HUES48 (cell line): ENCODE measurements at regions not wholly inside any gene's neighbourhood (a gene's known extent, or its start where the extent isn't known, plus 50 kb on each side); places are given as distances from the start of the nearest gene placed in this dataset.

ENCODE experiments used
- H3K27ac ChIP-seq: one replicate; pipeline ENCODE4 v1.7.0; 2013; ENCODE audit warnings: low read depth, low read length, inconsistent platforms
- H3K27me3 ChIP-seq: 2 replicates; pipeline ENCODE4 v1.6.1; 2013; ENCODE audit warnings: mild to moderate bottlenecking, low read length; ENCODE audit not compliant: control insufficient read depth, insufficient read depth
- H3K36me3 ChIP-seq: 2 replicates; pipeline ENCODE4 v1.6.1; 2013; ENCODE audit warnings: low read length; ENCODE audit not compliant: control insufficient read depth, insufficient read depth
- H3K4me1 ChIP-seq: 2 replicates; pipeline ENCODE4 v1.6.1; 2013; ENCODE audit warnings: mild to moderate bottlenecking, low read length; ENCODE audit not compliant: control insufficient read depth, insufficient read depth
- H3K4me3 ChIP-seq: 2 replicates; pipeline ENCODE4 v1.5.1; 2013; ENCODE audit warnings: mild to moderate bottlenecking, low read depth, low read length
- H3K9ac ChIP-seq: 2 replicates; pipeline ENCODE4 v1.6.1; 2013; ENCODE audit warnings: mild to moderate bottlenecking, low read depth, low read length, moderate library complexity
- H3K9me3 ChIP-seq: 2 replicates; pipeline ENCODE4 v1.6.1; 2013; ENCODE audit warnings: low read length; ENCODE audit not compliant: control insufficient read depth, insufficient read depth

- H3K9me3 ChIP-seq: no peaks in the 10 kb centered on the region
- no peak overlapping the region for H3K4me3 ChIP-seq
- peaks cover 12% of the 10 kb centered on the region for H3K4me1 ChIP-seq
- no peaks in the 10 kb centered on the region for H3K27me3 ChIP-seq
- H3K9ac ChIP-seq: no peak overlapping the region
- no peak overlapping the region for H3K27ac ChIP-seq
- no peaks in the 10 kb centered on the region for H3K36me3 ChIP-seq
Measured at GRCh38 chr20:57867181-57867803, 157.5 kb upstream of the PMEPA1 start.

- no peaks in the 10 kb centered on the region for H3K9me3 ChIP-seq
- no peaks in the 10 kb centered on the region for H3K36me3 ChIP-seq
- no peak overlapping the region for H3K9ac ChIP-seq
- no peak overlapping the region for H3K27ac ChIP-seq
- no peak overlapping the region for H3K4me3 ChIP-seq
- H3K27me3 ChIP-seq: no peaks in the 10 kb centered on the region
- peaks cover 12% of the 10 kb centered on the region for H3K4me1 ChIP-seq
Measured at GRCh38 chr20:57866250-57867106, 156.7 kb upstream of the PMEPA1 start.

GRCh38 chr20:57865266-57865665, 155.5 kb upstream of the PMEPA1 start:
- Histone ChIP-seq H3K27me3 (no peaks in the 10 kb centered on the region), H3K4me1 (peaks cover 12% of the 10 kb centered on the region), H3K9ac (no peak overlapping the region), H3K4me3 (no peak overlapping the region), H3K36me3 (no peaks in the 10 kb centered on the region), H3K27ac (no peak overlapping the region), H3K9me3 (no peaks in the 10 kb centered on the region)

- Histone ChIP-seq H3K4me3 (no peak overlapping the region), H3K4me1 (no peaks in the 10 kb centered on the region), H3K9ac (no peak overlapping the region), H3K36me3 (no peaks in the 10 kb centered on the region), H3K9me3 (no peaks in the 10 kb centered on the region), H3K27ac (no peak overlapping the region), H3K27me3 (no peaks in the 10 kb centered on the region)
Measured at GRCh38 chr20:57860576-57860975, 150.8 kb upstream of the PMEPA1 start.

GRCh38 chr20:57857969-57858368, 148.2 kb upstream of the PMEPA1 start:
- no peak overlapping the region for H3K9ac ChIP-seq
- no peaks in the 10 kb centered on the region for H3K27me3 ChIP-seq

GRCh38 chr20:57857118-57857517, 147.3 kb upstream of the PMEPA1 start:
- no peaks in the 10 kb centered on the region for H3K27me3 ChIP-seq
- H3K36me3 ChIP-seq: no peaks in the 10 kb centered on the region
- no peaks in the 10 kb centered on the region for H3K9me3 ChIP-seq
- H3K4me1 ChIP-seq: no peaks in the 10 kb centered on the region
- no peak overlapping the region for H3K4me3 ChIP-seq
- H3K27ac ChIP-seq: no peak overlapping the region
- H3K9ac ChIP-seq: no peak overlapping the region

More at GRCh38 chr20:57857969-57858368, 148.2 kb upstream of the PMEPA1 start:
- no peaks in the 10 kb centered on the region for H3K4me1 ChIP-seq
- H3K27ac ChIP-seq: no peak overlapping the region
- no peak overlapping the region for H3K4me3 ChIP-seq
- no peaks in the 10 kb centered on the region for H3K36me3 ChIP-seq
- no peaks in the 10 kb centered on the region for H3K9me3 ChIP-seq

GRCh38 chr20:57856658-57857057, 146.8 kb upstream of the PMEPA1 start:
- no peak overlapping the region for H3K27ac ChIP-seq
- H3K4me1 ChIP-seq: no peaks in the 10 kb centered on the region
- H3K36me3 ChIP-seq: no peaks in the 10 kb centered on the region
- no peak overlapping the region for H3K9ac ChIP-seq
- no peak overlapping the region for H3K4me3 ChIP-seq
- no peaks in the 10 kb centered on the region for H3K27me3 ChIP-seq
- H3K9me3 ChIP-seq: no peaks in the 10 kb centered on the region

- Histone ChIP-seq H3K4me3 (no peak overlapping the region), H3K36me3 (no peaks in the 10 kb centered on the region), H3K9ac (no peak overlapping the region), H3K4me1 (no peaks in the 10 kb centered on the region), H3K27me3 (no peaks in the 10 kb centered on the region), H3K27ac (no peak overlapping the region), H3K9me3 (no peaks in the 10 kb centered on the region)
Measured at GRCh38 chr20:57851796-57852195, 142.0 kb upstream of the PMEPA1 start.

GRCh38 chr20:57851025-57851682, 141.3 kb upstream of the PMEPA1 start:
- no peak overlapping the region for H3K27ac ChIP-seq
- H3K27me3 ChIP-seq: no peaks in the 10 kb centered on the region
- no peak overlapping the region for H3K9ac ChIP-seq
- no peaks in the 10 kb centered on the region for H3K9me3 ChIP-seq
- no peaks in the 10 kb centered on the region for H3K4me1 ChIP-seq
- H3K36me3 ChIP-seq: no peaks in the 10 kb centered on the region
- H3K4me3 ChIP-seq: no peak overlapping the region

GRCh38 chr20:57849521-57850215, 139.9 kb upstream of the PMEPA1 start:
- Histone ChIP-seq H3K9ac (no peak overlapping the region), H3K36me3 (no peaks in the 10 kb centered on the region), H3K27me3 (no peaks in the 10 kb centered on the region), H3K4me3 (no peak overlapping the region), H3K4me1 (no peaks in the 10 kb centered on the region), H3K27ac (no peak overlapping the region), H3K9me3 (no peaks in the 10 kb centered on the region)
